GDM1 (cell line): ENCODE measurements at regions not wholly inside any gene's neighbourhood (a gene's known extent, or its start where the extent isn't known, plus 50 kb on each side); places are given as distances from the start of the nearest gene placed in this dataset.

ENCODE experiments used
- DNase-seq: peaks from one replicate; lab custom pipeline; 2025; lab: John Stamatoyannopoulos, UW

DNA sequence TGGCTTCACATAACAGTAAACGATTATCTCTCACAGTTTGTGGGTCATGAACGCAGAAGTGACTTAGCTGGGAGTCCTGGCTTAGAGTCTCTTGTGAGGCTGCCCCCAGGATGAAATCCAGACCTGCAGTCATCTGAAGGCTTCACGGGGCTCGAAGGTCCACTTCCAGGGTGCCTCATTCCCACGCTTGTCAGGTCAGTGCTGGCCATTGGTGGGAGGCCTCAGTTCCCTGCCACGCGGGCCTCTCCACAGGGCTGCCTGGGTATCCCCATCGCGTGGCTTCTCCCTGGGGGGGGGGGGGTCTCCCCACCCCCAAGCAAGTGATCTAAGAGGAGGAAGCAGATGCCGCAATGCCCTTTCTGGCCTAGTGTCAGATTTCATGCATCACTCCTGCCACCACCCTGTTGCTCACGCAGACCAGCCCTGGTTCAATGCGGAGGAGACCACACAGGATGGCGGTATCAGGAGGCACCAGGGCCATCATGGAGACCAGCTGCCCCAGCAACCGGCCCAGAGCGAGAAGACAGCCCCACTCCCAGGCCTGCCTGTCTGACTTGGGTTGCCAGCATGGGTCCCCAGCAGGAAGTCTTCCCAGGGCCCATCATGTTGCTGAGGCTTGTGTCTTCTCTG is 77.3 kb upstream of the CDH5 start:
- DNase-seq, result no peak

DNA sequence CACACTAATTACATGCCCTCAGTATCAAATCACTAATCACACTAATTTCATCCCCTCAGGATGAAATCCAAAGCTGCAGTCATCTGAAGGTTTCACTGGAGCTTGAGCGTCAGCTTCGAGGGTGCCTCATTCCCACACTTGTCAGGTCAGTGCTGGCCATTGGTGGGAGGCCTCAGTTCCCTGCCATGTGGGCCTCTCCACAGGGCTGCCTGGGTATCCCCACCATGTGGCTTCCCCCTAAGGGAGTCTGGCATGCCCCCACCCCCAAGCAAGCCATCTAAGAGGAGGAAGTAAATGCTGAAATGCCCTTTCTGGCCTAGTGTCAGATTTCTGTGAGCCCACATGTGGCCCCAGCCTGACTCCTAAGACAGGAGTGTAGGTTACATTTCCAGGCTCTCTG is 78.6 kb upstream of the CDH5 start:
- DNase-seq, result no peak

DNA sequence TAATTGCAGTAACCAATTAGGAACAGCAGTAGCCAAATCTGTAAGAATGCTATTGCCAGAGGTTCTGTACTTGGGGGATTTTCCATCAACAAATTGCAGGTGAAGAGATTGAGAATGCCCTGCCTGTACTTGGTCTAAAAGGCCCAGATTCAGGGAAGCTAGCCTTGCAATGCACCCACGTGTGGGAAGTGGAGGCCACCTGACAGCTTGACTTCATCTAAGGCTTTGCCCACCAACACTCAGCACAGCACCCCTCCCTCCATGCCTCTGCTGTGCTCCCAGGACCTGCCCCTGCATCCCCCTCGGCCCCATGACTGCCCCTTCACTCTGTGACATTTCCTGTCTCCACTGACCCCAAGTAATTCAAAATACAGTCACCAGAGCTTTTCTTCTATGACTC is 79.1 kb upstream of the CDH5 start:
- no peak for DNase-seq

DNA sequence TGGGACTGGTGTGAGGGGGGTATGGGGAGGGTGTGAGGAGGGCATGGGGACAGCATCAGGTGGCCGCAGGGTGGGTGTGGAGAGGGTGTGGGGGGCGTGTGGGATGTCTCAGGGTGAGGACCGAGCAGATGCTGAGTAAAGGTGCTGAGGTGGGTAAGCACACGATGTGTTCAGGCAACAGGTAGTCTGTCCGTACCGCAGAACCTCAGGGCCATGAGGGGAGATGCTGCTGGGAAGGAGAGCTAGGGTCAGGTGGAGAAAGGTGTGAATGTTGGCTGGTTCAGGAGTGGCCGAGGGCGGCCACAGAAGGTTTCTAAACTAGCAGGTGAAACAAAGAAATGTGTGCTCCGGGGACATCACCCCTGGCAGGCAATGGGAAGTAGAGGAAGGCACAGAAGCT is 80.0 kb upstream of the CDH5 start:
- no peak for DNase-seq

DNA sequence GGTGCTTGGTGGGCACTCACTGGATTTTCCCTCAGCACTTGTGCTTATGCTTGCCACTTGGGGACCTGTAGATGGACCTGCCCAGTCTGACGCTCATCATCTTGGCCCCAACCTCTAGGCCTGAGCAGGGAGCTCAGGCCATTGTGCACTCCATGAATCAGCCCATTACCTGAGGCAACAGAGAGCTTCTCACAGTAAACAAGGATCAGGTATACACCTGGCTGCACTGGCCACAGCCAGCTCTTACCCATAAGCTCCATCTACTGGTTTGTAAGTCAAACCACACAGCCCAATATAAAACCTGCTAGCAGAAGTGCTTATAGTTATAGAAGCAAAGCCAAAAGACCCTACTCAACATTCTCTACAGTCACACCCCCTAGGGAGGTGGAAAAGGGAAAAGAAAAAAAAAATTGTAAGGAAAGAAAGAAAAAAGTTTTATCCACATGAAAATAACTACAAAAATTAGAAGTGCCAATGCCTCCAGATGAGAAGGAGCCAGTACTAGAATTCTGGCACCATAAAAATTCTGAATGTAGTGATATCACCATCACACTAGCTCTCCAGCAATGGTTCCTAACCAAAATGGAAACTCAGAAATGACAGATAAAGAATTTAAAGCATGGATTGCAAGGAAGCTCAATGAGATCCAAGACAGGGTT is 87.8 kb upstream of the CDH5 start:
- no peak for DNase-seq

DNA sequence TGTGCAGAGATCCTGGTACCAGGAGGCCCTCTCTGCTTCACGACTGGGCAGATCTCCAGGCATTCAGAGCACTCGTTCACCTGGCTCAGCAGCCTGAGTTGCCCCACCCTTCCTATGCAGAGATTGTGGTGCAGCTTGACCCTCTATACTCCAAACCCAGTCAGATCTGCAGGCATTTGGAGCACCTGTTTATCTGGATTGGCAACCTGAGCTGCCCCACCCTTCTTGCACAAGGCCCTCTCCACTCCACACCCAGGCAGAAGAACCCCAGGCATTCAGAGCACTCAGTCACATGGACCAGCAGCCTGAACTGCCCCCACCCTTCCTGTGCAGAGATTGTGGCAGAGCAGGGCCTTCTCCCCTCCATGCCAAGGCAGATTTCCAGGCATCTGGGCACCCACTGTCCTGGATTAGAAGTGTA is 88.4 kb upstream of the CDH5 start:
- no peak for DNase-seq

DNA sequence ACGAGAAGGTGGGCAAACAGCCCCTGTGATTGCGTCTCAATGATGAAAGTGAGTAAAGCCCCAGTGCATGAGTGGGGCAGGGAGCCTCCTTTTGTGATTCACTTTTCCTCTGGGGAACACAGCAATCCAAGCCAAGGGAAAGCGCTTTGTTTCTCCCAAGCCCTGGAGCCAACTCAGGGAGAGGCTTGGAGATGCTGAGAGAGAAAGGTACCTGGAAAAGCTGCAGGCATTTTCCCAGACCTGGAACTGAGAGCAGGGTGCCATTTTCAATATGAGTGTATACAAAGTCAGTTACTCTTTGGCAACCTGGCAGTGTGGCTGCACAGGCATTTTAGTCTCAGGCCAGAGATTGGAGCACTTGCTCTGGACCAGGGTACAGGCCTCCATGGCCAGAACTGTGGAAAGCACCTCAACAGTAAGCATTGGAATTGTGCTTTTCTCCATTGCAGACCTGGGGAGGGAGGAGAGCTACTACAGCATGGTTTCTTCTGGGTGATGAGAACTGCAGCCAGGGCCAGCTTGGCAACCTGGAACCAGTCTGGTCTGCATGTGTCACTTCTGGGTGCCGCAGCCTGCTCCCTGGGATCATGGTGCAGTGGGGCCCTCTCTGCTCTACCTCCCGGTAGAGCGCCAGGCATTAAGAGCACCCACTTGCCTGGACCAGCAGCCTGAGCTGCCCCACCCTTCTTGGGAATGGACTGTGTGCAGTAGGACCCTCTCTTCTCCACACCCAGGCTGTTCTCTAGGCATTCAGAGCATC is 89.0 kb upstream of the CDH5 start:
- no peak for DNase-seq

DNA sequence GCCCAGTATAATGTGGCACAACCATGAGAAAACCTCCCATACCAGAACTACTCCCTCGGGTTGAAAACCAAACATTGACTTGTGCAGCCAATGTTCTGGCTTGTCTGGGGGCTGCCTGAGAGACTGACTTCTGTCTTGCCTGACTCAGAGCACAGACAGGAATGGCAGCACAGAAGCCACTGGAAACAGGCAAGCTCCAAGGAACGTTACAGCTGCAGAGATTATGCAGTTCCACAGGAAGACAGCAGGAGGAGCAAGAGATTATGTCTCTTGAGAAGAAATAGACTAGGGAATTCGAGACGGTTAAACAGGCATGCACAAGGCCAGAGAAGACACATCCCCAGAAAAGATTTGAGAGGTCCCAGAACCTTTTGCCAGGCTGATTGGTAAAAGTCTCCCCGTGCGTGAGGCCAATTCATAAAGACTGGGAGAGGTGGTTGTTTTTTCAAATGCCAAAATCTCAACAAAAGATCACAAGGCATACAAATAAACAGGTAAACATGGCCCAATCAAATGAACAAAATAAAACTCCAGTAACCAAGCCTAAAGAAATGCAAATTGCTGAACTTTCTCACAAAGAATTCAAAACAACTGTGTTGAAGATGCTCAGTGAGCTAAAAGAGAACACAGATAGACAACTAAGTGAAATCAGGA is 90.6 kb upstream of the CDH5 start:
- DNase-seq, result peak; percentile 7

DNA sequence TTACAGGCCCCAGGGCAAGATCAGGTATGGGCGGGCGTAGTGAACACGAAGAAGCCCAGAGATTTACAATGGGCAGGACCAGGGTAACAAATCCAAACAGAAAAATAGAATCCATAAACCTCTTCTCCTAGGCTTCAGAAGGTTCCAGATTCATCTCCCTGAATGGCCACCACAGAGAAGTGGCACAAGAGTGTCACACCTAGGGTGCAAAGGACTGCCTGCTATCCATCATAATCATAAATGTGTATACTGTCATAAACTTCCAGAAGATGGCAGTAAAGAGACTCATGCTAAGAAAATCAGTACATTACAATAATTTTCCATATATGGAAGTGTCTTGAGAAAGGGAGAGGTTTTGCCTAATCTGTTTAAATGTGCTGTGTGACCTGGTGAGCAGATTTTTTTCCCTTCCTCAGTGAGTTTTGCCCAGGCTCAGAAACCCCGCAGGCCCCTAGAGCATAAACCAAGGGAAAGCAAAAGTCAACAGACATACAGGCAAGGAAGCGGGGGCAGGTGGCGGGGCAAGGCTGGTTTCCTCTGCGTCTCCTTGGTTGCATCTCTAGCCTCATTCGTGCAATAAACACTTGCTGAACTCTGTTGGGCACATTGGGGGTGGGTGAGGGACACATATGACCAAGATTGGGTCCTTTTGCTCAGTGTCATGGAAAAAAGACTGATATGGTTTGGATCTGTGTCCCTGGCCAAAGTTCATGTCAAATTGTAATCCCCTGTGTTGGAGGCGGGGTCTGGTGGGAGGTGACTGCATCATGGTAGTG is 92.0 kb upstream of the CDH5 start:
- no peak for DNase-seq

DNA sequence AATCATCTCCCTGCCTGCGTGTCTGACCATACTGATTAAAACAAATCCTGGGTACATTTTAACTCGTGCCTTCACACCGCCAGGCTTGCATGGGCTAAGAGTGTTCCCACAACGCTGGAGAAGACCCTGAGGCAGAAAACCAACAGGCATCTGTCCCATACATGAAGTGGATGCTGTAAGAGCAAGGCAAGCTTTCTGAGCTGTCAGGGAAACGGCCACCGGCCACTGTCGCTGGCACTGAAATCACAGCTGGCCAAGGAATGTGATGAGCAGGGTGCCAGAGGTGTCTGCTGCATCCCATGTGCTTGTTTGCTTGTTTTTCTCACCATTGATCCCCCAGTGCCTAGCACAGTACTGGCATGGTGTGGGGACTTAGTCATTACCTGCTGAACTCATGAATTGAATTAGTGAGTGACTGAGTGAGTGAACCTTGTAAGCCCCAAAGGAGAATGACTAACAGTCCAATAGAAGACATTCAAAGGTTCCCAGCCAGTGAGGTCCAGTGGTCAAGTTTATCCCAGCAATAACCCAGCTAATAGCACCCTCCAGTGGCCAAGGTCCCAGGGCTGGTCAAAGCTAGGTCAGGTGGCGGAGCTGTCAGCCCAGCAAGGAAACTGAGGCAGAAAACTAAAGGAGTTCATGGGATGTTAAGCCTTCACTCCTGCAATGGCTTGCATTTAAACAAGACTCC is 92.7 kb upstream of the CDH5 start:
- no peak for DNase-seq

DNA sequence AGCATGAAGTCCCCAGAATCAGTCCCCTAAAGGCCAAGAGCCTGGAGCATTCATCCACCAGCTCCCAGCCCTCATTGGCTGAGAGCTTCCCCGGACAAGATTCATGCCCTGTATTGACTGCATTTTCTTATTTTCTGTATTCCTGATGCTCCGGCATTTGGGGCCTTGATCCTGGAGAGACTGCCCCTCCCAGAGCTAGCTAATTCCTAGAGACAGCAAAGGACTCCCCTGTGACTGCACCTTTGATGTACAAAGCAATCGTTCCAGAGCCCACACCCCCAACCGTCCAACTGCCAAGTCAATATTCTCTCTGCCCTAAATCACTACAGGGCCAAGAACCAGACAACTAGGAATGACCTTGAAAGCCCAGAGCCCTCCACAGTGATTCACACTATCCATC is 93.4 kb upstream of the CDH5 start:
- no peak for DNase-seq

DNA sequence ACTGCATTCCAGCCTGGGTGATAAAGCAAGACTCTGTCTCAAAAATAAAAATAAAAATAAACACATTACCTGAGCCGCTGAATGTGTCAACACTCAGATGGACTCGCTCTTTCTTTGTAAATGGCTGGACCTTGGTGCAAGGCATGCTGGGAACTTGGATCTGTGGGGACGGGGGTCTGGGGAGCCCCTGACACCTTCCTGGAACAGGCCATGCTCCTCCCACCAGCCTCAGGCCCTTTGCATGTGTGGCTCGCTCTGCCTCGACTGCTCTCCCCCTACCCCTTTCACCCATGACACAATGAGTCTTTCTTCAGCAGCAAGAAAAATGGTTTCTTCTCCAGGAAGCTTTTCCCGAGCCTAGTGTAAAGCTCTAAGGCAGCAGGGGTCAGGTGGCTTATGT is 94.0 kb upstream of the CDH5 start:
- no peak for DNase-seq

DNA sequence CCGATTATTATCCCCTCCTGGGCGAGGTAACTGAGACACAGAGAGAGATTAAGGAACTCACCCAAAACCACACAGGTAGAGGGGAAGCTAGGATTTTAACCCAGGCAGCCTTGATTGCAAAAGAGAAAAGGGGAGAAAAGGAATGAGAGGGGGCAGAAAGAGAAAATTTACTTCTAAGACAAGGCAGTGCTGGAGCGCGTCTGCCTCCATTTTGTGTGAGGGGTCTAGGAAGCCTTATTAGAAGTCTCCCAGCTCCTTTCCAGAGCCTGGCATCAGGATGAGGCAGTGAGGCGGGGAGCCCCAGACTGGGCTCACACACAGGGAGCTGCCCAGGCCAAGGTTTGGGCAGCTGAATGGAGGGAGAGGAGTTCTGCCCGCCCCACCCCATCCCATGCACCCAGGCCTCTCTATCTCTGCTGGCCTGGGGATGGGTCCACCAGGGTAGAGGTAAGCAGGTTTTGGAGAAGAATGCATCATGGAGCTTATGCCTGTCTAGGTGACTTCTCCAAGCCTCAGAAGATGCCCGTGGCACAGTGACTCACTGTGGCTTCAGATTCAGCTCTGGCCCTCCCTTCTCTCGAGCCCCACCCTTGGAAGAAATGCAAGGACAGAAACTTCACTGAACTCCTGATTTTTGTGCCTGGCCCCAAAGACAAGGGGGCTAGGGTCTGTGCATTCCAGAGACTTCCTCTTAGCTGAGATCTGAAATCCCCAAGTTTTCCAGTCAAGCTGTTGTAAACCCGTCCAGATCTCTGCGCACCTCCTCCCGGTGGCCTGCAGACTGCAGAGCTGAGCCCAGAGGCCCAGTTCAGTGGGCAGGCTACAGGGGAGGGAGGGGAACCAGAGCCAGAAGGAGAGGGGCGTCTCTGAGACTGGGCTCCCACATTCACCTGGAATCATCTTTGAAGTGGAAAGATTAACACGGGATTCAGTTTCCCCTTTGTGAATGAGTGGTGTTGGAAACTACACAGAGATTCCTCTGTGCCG is 95.1 kb upstream of the CDH5 start:
- no peak for DNase-seq

DNA sequence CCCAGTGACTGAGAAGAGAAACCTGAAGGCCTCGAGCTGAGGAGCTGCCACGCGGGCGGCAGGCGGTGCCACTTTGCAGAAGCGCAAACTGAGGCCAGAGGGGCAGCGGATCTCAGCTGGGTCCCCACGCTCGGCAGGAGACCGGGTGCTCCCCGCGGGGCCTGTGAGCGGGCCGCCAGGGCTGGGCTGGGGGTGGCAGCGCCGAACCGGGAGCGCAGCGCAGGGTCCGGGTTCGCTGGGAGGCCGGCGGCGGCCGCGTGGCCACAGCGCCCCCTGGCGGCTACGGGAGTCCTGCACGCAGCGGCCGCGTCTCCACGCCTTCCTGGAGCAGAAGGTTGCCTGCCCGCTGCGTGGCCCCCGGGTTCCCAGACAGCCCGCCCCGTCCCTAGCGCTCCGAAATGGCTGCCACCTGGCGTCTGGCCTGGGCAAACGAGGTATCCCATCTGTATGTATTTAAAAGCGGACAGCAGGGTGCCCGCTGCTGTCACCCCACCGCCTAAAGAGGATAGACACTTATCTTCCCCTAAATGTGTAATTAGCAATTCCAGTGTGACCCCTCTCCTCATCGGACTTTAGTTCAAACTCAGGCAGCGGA is 96.1 kb upstream of the CDH5 start:
- DNase-seq, result peak; percentile 27

DNA sequence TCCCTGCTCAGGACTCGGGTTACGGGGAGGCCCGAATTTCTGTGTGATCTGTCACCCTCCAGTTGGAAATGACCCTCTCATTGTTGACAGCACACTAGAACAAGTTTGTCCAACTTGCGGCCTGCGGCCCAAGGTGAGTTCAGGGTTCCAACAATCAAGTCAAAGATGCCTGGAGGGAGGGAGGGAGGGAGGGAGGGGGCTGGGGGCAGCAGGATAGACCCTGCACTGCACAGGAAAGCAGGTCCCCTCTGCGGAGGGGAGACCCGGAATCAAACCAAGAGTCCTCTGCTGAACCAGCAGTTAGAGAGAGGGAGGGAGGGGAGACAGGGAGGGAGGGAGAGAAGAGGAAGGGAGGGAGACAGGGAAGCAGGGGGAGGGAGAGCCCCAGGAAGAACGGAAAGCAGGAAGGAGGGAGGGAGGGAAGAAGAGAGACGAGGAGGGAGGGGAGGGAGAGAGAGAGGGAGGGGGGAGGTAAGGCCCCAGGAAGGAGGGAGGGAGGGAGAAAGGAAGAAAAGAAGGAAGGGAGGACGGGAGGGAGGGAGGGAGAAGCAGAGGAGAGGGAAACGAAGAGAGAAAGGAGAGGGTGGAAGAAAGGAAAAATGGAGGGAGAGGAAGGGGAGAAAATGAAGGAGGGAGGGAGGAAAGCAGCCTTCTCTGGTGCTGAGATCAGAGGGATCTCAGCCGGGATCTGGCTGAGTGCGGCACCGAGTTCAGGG is 96.7 kb upstream of the CDH5 start:
- DNase-seq, result no peak

DNA sequence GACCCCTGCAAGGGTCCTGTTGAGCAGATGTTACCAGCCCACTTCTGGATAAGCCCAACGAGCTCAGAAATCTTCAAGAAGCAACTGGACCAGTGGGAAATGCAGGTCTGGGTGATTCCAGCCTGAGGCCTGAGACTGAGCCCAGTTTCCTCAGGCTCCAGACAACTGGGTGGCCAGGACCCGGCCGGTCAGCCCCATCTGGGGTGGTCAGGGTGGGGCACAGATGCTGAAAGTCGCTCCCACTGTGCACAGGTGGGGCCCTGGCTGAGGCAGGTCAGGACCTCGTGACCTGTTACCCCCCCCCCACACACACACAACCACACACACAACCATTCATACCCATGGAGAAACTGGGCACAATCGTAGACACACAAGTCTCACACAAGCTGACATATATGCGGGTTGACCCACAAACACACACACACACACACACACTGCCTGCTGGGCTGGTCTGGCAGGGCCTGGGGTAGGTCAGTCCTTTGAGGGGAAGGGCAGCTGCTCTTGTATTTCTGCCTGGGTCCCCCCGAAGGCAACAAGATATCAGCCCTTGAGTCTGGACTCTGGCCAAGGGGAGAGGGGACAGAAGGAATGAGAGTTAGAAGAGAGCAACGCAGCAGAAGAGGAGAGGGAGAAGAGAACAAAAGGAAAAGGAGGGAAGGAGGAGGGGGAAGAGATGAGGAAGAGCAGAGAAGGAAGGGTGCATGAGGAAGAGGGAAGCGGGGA is 99.0 kb upstream of the CDH5 start:
- no peak for DNase-seq

DNA sequence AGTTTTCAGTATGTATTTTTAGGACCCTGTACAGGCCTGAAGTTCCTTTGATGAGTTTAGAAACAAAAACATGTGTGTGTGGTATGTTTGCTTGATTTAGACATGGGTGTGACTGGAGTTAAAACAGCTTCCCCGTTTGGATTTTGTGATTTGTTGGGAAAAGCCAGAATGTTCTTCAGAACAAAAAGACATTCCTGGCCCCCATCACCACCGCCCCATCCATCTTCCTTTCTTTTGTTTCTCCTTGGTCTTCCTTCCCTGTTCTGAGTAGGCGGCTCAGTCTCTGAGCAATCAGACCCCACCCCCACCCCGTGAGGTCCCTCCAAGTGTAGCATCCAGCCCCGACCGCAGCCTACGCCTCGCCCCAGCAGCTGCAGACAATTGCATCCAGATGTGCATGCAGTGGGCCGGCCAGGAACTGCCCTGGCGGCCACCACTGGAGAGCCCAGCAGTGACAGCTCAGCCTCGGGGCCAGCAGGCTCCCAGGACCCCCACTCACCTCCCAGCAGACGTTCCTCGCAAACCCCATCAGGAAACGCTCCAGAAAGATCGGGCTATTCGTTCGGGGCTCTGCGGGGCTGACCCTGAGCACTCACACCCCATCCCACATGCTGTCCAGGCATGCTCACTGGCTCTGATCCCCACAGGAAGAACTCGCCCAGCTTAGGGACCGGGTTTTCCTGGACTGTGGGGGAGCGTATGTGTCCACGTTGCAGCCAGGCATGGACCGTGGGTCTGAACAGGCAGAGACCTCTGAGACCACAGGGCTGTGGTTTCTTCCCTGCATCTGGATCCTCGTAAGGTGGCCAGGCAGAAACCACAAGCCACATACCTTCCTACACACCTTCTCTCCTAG is 99.8 kb upstream of the CDH5 start:
- DNase-seq, result no peak
